GM13977 (cell line): ENCODE measurements at regions not wholly inside any gene's neighbourhood (a gene's known extent, or its start where the extent isn't known, plus 50 kb on each side); places are given as distances from the start of the nearest gene placed in this dataset.

Experiments
- DNase-seq: peaks from one replicate; pipeline ENCODE4 v3.0.0; 2012; ENCODE audit warnings: low spot score
- CTCF ChIP-seq: IDR thresholded peaks from 2 replicates; pipeline ENCODE4 v1.5.1; 2012; ENCODE audit warnings: mild to moderate bottlenecking, control low read depth; ENCODE audit not compliant: insufficient read depth; ENCODE audit errors: extremely low read depth, missing control alignments
- in situ Hi-C: fragments of 300-500 bp; cut with MboI; formaldehyde crosslinking; loops from one replicate; pipeline ENCODE4 v1.12.0; 2022; ENCODE audit warnings: low sequenced_read_pairs, low pct_unique_long_range_greater_than_20kb, mixed read lengths, inconsistent platforms; ENCODE audit not compliant: unreplicated experiment

- in situ Hi-C loops: no loop called here
- no peak for DNase-seq
- no peak for TF ChIP-seq CTCF
Measured at GRCh38 chr1:195328681-195329080, 1279.6 kb downstream of the KCNT2 start.

GRCh38 chr1:195328102-195328501 is 1280.1 kb downstream of the KCNT2 start:
- no peak for TF ChIP-seq CTCF
- DNase-seq: no peak
- in situ Hi-C loops: no loop called here

- DNase-seq: no peak
- in situ Hi-C loops: no loop called here
- TF ChIP-seq CTCF: no peak
Measured at GRCh38 chr1:195327361-195327760, 1280.9 kb downstream of the KCNT2 start.

- DNase-seq: no peak
- no peak for TF ChIP-seq CTCF
- in situ Hi-C loops: no loop called here
Measured at GRCh38 chr1:195326325-195326724, 1281.9 kb downstream of the KCNT2 start.

- in situ Hi-C loops: no loop called here
- no peak for TF ChIP-seq CTCF
- DNase-seq: no peak
Measured at GRCh38 chr1:195325181-195325580, 1283.1 kb downstream of the KCNT2 start.

- DNase-seq: no peak
- TF ChIP-seq CTCF: no peak
- in situ Hi-C loops: no loop called here
Measured at GRCh38 chr1:195306281-195306680, 1302.0 kb downstream of the KCNT2 start.

GRCh38 chr1:195294911-195295310 is 1313.3 kb downstream of the KCNT2 start:
- DNase-seq: no peak
- TF ChIP-seq CTCF: no peak
- in situ Hi-C loops: no loop called here
